Left renal pelvis (tissue), 4 donors: ENCODE measurements at regions not wholly inside any gene's neighbourhood (a gene's known extent, or its start where the extent isn't known, plus 50 kb on each side); places are given as distances from the start of the nearest gene placed in this dataset.

Experiments
- DNase-seq, 4 donors: peaks; one replicate each; pipeline ENCODE4 v3.0.0-alpha.2; 2013; ENCODE audit warnings: low read depth in 4 of 4, low spot score in 3 of 4

- DNase-seq: no peak
Measured at GRCh38 chr13:59493436-59493965, 670.2 kb downstream of the DIAPH3 start.

- DNase-seq: no peak
Measured at GRCh38 chr13:59494151-59494550, 669.6 kb downstream of the DIAPH3 start.

- DNase-seq: no peak
Measured at GRCh38 chr13:59494560-59494970, 669.2 kb downstream of the DIAPH3 start.

GRCh38 chr13:59495299-59495698, 668.4 kb downstream of the DIAPH3 start:
- DNase-seq: no peak

GRCh38 chr13:59495936-59496512, 667.7 kb downstream of the DIAPH3 start:
- DNase-seq: no peak

- DNase-seq: no peak
Measured at GRCh38 chr13:59497621-59498247, 666.0 kb downstream of the DIAPH3 start.

- no peak for DNase-seq
Measured at GRCh38 chr13:59501004-59501403, 662.7 kb downstream of the DIAPH3 start.

- DNase-seq: no peak
Measured at GRCh38 chr13:59504407-59504806, 659.3 kb downstream of the DIAPH3 start.

GRCh38 chr13:59510386-59510785, 653.3 kb downstream of the DIAPH3 start:
- DNase-seq: no peak

GRCh38 chr13:59513686-59514085, 650.0 kb downstream of the DIAPH3 start:
- no peak for DNase-seq

- DNase-seq: no peak
Measured at GRCh38 chr13:59514316-59514715, 649.4 kb downstream of the DIAPH3 start.

- no peak for DNase-seq
Measured at GRCh38 chr13:59519819-59520218, 643.9 kb downstream of the DIAPH3 start.

GRCh38 chr13:59521549-59521948, 642.2 kb downstream of the DIAPH3 start:
- no peak for DNase-seq

GRCh38 chr13:59522652-59523051, 641.1 kb downstream of the DIAPH3 start:
- no peak for DNase-seq

- DNase-seq: no peak
Measured at GRCh38 chr13:59527500-59527899, 636.2 kb downstream of the DIAPH3 start.

GRCh38 chr13:59531571-59532091, 632.1 kb downstream of the DIAPH3 start:
- peak; percentile 25 to 57 (median 43) for DNase-seq

GRCh38 chr13:59532405-59532804, 631.3 kb downstream of the DIAPH3 start:
- DNase-seq: no peak

GRCh38 chr13:59533561-59534555, 629.9 kb downstream of the DIAPH3 start:
- no peak for DNase-seq

GRCh38 chr13:59534806-59535205, 628.9 kb downstream of the DIAPH3 start:
- DNase-seq: no peak

GRCh38 chr13:59537500-59537899, 626.2 kb downstream of the DIAPH3 start:
- DNase-seq: no peak

GRCh38 chr13:59538512-59538911, 625.2 kb downstream of the DIAPH3 start:
- DNase-seq: no peak
